Mesenchymal stem cell (in vitro differentiated cells and primary cell): ENCODE measurements at regions not wholly inside any gene's neighbourhood (a gene's known extent, or its start where the extent isn't known, plus 50 kb on each side); places are given as distances from the start of the nearest gene placed in this dataset.
A peak's percentile ranks its signal among the peaks of the same experiment; 100 is the strongest.

ENCODE experiments used
- DNase-seq: peaks from one replicate; pipeline ENCODE4 v3.0.0-alpha.2; 2013
- H2AFZ ChIP-seq: one replicate; pipeline ENCODE4 v1.6.1; 2013; ENCODE audit warnings: low read depth, mild to moderate bottlenecking, control low read depth, inconsistent platforms, low read length, moderate library complexity
- H2AK5ac ChIP-seq: 2 replicates; pipeline ENCODE4 v1.6.1; 2013; ENCODE audit warnings: low read length, moderate library complexity, mild to moderate bottlenecking, inconsistent platforms; ENCODE audit not compliant: severe bottlenecking
- H2BK120ac ChIP-seq: one replicate; pipeline ENCODE4 v1.6.1; 2013; ENCODE audit warnings: low read depth, mild to moderate bottlenecking, inconsistent platforms, low read length, moderate library complexity
- H2BK12ac ChIP-seq, 2 experiments: one replicate each; pipeline ENCODE4 v1.6.1; 2013; ENCODE audit warnings: inconsistent platforms in 2 of 2, low read length in 2 of 2, mild to moderate bottlenecking in 2 of 2, moderate library complexity in 2 of 2, control low read depth in 1 of 2
- H2BK15ac ChIP-seq: one replicate; pipeline ENCODE4 v1.6.1; 2013; ENCODE audit warnings: mild to moderate bottlenecking, low read depth, inconsistent platforms; ENCODE audit not compliant: poor library complexity, severe bottlenecking
- H2BK5ac ChIP-seq: 2 replicates; pipeline ENCODE4 v1.6.1; 2013; ENCODE audit warnings: low read depth, mild to moderate bottlenecking, low read length, control low read depth, inconsistent platforms; ENCODE audit not compliant: poor library complexity, severe bottlenecking
- H3K14ac ChIP-seq, 2 experiments: one replicate each; pipeline ENCODE4 v1.6.1; 2013; ENCODE audit warnings: inconsistent platforms in 2 of 2, low read length in 2 of 2, control low read depth in 1 of 2, mild to moderate bottlenecking in 1 of 2, moderate library complexity in 1 of 2
- H3K18ac ChIP-seq, 2 experiments: one replicate each; pipeline ENCODE4 v1.6.1; 2013; ENCODE audit warnings: inconsistent platforms in 2 of 2, low read length in 2 of 2, control low read depth in 1 of 2, low read depth in 1 of 2, mild to moderate bottlenecking in 1 of 2
- H3K23ac ChIP-seq, 2 experiments: one replicate each; pipeline ENCODE4 v1.6.1; 2013; ENCODE audit warnings: inconsistent platforms in 2 of 2, low read length in 2 of 2, mild to moderate bottlenecking in 2 of 2, moderate library complexity in 2 of 2, control low read depth in 1 of 2
- H3K27ac ChIP-seq: 2 replicates; pipeline ENCODE4 v1.5.1; 2013; ENCODE audit warnings: mild to moderate bottlenecking, moderate library complexity, low read length, control low read depth, inconsistent platforms; ENCODE audit not compliant: poor library complexity, severe bottlenecking
- H3K27me3 ChIP-seq, 2 experiments: 2 replicates each; pipeline versions ENCODE4 v1.6.1 to v1.7.0; 2013; ENCODE audit warnings: low read length in 2 of 2, mild to moderate bottlenecking in 2 of 2, moderate library complexity in 2 of 2, control low read depth in 1 of 2, inconsistent platforms in 1 of 2; ENCODE audit not compliant: control insufficient read depth in 1 of 2, insufficient read depth in 1 of 2
- H3K36me3 ChIP-seq, 2 experiments: 2 replicates each; pipeline versions ENCODE4 v1.6.1 to v1.7.0; 2013; ENCODE audit warnings: low read length in 2 of 2, control low read depth in 1 of 2, inconsistent platforms in 1 of 2, low read depth in 1 of 2, mild to moderate bottlenecking in 1 of 2; ENCODE audit not compliant: insufficient read depth in 2 of 2, control insufficient read depth in 1 of 2
- H3K4ac ChIP-seq, 2 experiments: one replicate each; pipeline ENCODE4 v1.6.1; 2013; ENCODE audit warnings: inconsistent platforms in 2 of 2, low read length in 2 of 2, mild to moderate bottlenecking in 2 of 2, moderate library complexity in 2 of 2, control low read depth in 1 of 2, low read depth in 1 of 2
- H3K4me1 ChIP-seq: 2 replicates; pipeline ENCODE4 v1.6.1; 2013; ENCODE audit warnings: low read depth, low read length, control low read depth; ENCODE audit not compliant: control insufficient read depth, insufficient read depth
- H3K4me2 ChIP-seq: 2 replicates; pipeline ENCODE4 v1.6.1; 2013; ENCODE audit warnings: low read length, mild to moderate bottlenecking, inconsistent platforms; ENCODE audit not compliant: poor library complexity, severe bottlenecking
- H3K4me3 ChIP-seq, 2 experiments: 2 replicates each; pipeline versions ENCODE4 v1.5.1 to v1.7.0; 2013; ENCODE audit warnings: low read length in 2 of 2, mild to moderate bottlenecking in 2 of 2, control low read depth in 1 of 2, low read depth in 1 of 2; ENCODE audit not compliant: insufficient read depth in 1 of 2
- H3K79me1 ChIP-seq: replicated peaks from 2 replicates; pipeline ENCODE4 v1.6.1; 2013; ENCODE audit warnings: mild to moderate bottlenecking, control low read depth, low read length, inconsistent platforms; ENCODE audit not compliant: poor library complexity, severe bottlenecking
- H3K9ac ChIP-seq: 2 replicates; pipeline ENCODE4 v1.7.0; 2013; ENCODE audit warnings: mild to moderate bottlenecking, low read length, moderate library complexity
- H3K9me3 ChIP-seq: 2 replicates; pipeline ENCODE4 v1.7.0; 2013; ENCODE audit warnings: mild to moderate bottlenecking, low read length; ENCODE audit not compliant: control insufficient read depth
- H4K8ac ChIP-seq: one replicate; pipeline ENCODE4 v1.6.1; 2013; ENCODE audit warnings: inconsistent platforms, mild to moderate bottlenecking, low read length, moderate library complexity
- H4K91ac ChIP-seq: one replicate; pipeline ENCODE4 v1.6.1; 2013; ENCODE audit warnings: mild to moderate bottlenecking, low read length, inconsistent platforms
- WGBS: methylation state at CpG from one replicate; pipeline ENCODE4 v1.1.7; 2013; ENCODE audit warnings: mixed read lengths; 5-methylcytosine and 5-hydroxymethylcytosine counted together

GRCh38 chr10:31606841-31607240, 287.8 kb downstream of the ZEB1 start:
- no peak overlapping the region for H3K9ac ChIP-seq
- H4K8ac ChIP-seq: no peak overlapping the region
- H2BK5ac ChIP-seq: no peak overlapping the region
- no peaks in the 10 kb centered on the region for H3K27me3 ChIP-seq
- no peak overlapping the region for H3K14ac ChIP-seq
- H3K23ac ChIP-seq: no peak overlapping the region
- no peak overlapping the region for H3K27ac ChIP-seq
- no peaks in the 10 kb centered on the region for H3K36me3 ChIP-seq
- H3K4me1 ChIP-seq: peaks cover 11% of the 10 kb centered on the region
- H2AK5ac ChIP-seq: no peak overlapping the region
- no peaks in the 10 kb centered on the region for H3K79me1 ChIP-seq
- no peak overlapping the region for H4K91ac ChIP-seq
- H3K4ac ChIP-seq: no peak overlapping the region
- no peak overlapping the region for H3K4me2 ChIP-seq
- H2BK120ac ChIP-seq: no peak overlapping the region
- no peak overlapping the region for H3K4me3 ChIP-seq
- no peak overlapping the region for H2BK15ac ChIP-seq
- H3K18ac ChIP-seq: no peak overlapping the region
- H2AFZ ChIP-seq: no peak overlapping the region
- H3K9me3 ChIP-seq: no peaks in the 10 kb centered on the region
- no peak overlapping the region for H2BK12ac ChIP-seq
- DNase-seq: peak; percentile 56

- no peak overlapping the region for H2BK15ac ChIP-seq
- H2AFZ ChIP-seq: no peak overlapping the region
- no peak overlapping the region for H3K14ac ChIP-seq
- H3K4me2 ChIP-seq: no peak overlapping the region
- H3K27me3 ChIP-seq: no peaks in the 10 kb centered on the region
- H2BK120ac ChIP-seq: no peak overlapping the region
- no peak overlapping the region for H3K27ac ChIP-seq
- H3K18ac ChIP-seq: no peak overlapping the region
- H2AK5ac ChIP-seq: no peak overlapping the region
- peak; percentile 44 for DNase-seq
- H3K9ac ChIP-seq: no peak overlapping the region
- H2BK12ac ChIP-seq: no peak overlapping the region
- H4K91ac ChIP-seq: no peak overlapping the region
- peaks cover 11% of the 10 kb centered on the region for H3K4me1 ChIP-seq
- no peak overlapping the region for H3K4ac ChIP-seq
- H2BK5ac ChIP-seq: no peak overlapping the region
- H3K4me3 ChIP-seq: no peak overlapping the region
- H3K79me1 ChIP-seq: no peaks in the 10 kb centered on the region
- H4K8ac ChIP-seq: no peak overlapping the region
- H3K23ac ChIP-seq: no peak overlapping the region
- no peaks in the 10 kb centered on the region for H3K9me3 ChIP-seq
- H3K36me3 ChIP-seq: no peaks in the 10 kb centered on the region
- WGBS: 36% methylated on average over 2 of the region's 2 CpGs
Observed at GRCh38 chr10:31605861-31606525, 287.0 kb downstream of the ZEB1 start.

- no peak overlapping the region for H4K8ac ChIP-seq
- no peak overlapping the region for H3K27ac ChIP-seq
Observed at GRCh38 chr10:31605426-31605825, 286.4 kb downstream of the ZEB1 start.

GRCh38 chr10:31604646-31605170, 285.7 kb downstream of the ZEB1 start:
- Histone ChIP-seq H2AFZ (no peak overlapping the region), H3K9me3 (no peaks in the 10 kb centered on the region), H3K18ac (no peak overlapping the region), H3K27me3 (peaks cover 0 to 4% of the 10 kb centered on the region in 2 experiments), H3K14ac (no peak overlapping the region), H4K8ac (no peak overlapping the region), H2BK15ac (no peak overlapping the region), H3K27ac (no peak overlapping the region), H3K4me3 (peak overlapping the region in 1 of 2 experiments; percentile 83), H3K23ac (no peak overlapping the region), H2BK12ac (peak overlapping the region; percentile 32 to 41), H3K9ac (no peak overlapping the region), H2BK5ac (no peak overlapping the region), H3K4ac (no peak overlapping the region), H4K91ac (no peak overlapping the region), H3K4me1 (peaks cover 11% of the 10 kb centered on the region), H2BK120ac (no peak overlapping the region), H3K79me1 (no peaks in the 10 kb centered on the region), H3K4me2 (no peak overlapping the region), H2AK5ac (no peak overlapping the region), H3K36me3 (no peaks in the 10 kb centered on the region)
- 96% methylated on average over 4 of the region's 4 CpGs for WGBS
- DNase-seq: no peak

More at GRCh38 chr10:31605426-31605825, 286.4 kb downstream of the ZEB1 start:
- H3K14ac ChIP-seq: no peak overlapping the region
- no peaks in the 10 kb centered on the region for H3K9me3 ChIP-seq
- H3K18ac ChIP-seq: peak overlapping the region in 1 of 2 experiments; percentile 41
- DNase-seq: no peak
- WGBS: 96% methylated on average over 4 of the region's 4 CpGs
- H3K4ac ChIP-seq: no peak overlapping the region
- no peaks in the 10 kb centered on the region for H3K27me3 ChIP-seq
- no peak overlapping the region for H3K4me2 ChIP-seq
- H3K23ac ChIP-seq: peak overlapping the region in 1 of 2 experiments; percentile 24
- no peak overlapping the region for H2AFZ ChIP-seq
- H3K9ac ChIP-seq: no peak overlapping the region
- no peaks in the 10 kb centered on the region for H3K36me3 ChIP-seq
- H2BK12ac ChIP-seq: peak overlapping the region in 1 of 2 experiments; percentile 74
- no peak overlapping the region for H2BK15ac ChIP-seq
- H2BK120ac ChIP-seq: no peak overlapping the region
- no peak overlapping the region for H2AK5ac ChIP-seq
- no peak overlapping the region for H4K91ac ChIP-seq
- no peaks in the 10 kb centered on the region for H3K79me1 ChIP-seq
- H3K4me1 ChIP-seq: peaks cover 11% of the 10 kb centered on the region
- H3K4me3 ChIP-seq: no peak overlapping the region
- no peak overlapping the region for H2BK5ac ChIP-seq
